ENCODE measurements at regions not wholly inside any gene's neighbourhood (a gene's known extent, or its start where the extent isn't known, plus 50 kb on each side); places are given as distances from the start of the nearest gene placed in this dataset.

DNA sequence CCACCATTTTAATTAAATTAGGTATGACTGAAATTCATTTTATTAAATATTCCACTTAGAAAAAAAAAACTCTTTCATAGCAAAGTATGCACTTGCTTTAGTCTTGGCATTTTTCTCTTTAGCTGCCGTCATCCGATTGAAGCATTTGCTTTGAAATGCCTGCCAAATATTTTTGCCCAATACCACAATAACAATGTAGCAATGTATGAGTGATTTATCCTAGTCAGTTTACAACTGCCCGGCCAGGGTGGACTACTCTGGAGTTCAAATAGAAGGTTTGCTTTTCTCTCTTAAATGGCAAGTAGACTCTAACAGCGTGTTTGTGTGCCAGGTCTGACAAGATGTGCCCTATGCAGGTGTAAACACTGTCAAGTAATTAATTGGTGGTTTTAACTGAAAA lies 675.3 kb upstream of the SGCG start:
- no peak overlapping the region for H3K4me3 Mint-ChIP-seq
- H3K9me3 ChIP-seq (ENCODE audit: control extremely low read depth in 1 of 3, control insufficient read depth in 2 of 3, insufficient read depth in 1 of 3, low read length in 2 of 3) = no peaks in the 10 kb centered on the region
- no peak overlapping the region for H3K4me2 ChIP-seq (replicated peaks; ENCODE audit: low read depth, low read length, poor library complexity, severe bottlenecking)
- no peaks in the 10 kb centered on the region for H3K4me1 ChIP-seq (ENCODE audit: control insufficient read depth in 2 of 2, insufficient read depth in 2 of 2, low read length in 2 of 2)
- H3K36me3 ChIP-seq (replicated peaks in 1 of 2; ENCODE audit: control extremely low read depth in 1 of 2, control insufficient read depth in 1 of 2, extremely low read depth in 1 of 2, insufficient read depth in 2 of 2, low read length in 1 of 2) = no peaks in the 10 kb centered on the region
- CTCF ChIA-PET = no interaction called here
- no peaks in the 10 kb centered on the region for H3K79me2 ChIP-seq (ENCODE audit: control insufficient read depth, insufficient read depth, low read length)
- H3K27ac ChIP-seq (ENCODE audit: low read length in 2 of 2) = no peak overlapping the region
- no peak overlapping the region for H2AFZ ChIP-seq (ENCODE audit: insufficient read depth, low read depth, low read length, poor library complexity, severe bottlenecking)
- TF ChIP-seq, protein P1, sequence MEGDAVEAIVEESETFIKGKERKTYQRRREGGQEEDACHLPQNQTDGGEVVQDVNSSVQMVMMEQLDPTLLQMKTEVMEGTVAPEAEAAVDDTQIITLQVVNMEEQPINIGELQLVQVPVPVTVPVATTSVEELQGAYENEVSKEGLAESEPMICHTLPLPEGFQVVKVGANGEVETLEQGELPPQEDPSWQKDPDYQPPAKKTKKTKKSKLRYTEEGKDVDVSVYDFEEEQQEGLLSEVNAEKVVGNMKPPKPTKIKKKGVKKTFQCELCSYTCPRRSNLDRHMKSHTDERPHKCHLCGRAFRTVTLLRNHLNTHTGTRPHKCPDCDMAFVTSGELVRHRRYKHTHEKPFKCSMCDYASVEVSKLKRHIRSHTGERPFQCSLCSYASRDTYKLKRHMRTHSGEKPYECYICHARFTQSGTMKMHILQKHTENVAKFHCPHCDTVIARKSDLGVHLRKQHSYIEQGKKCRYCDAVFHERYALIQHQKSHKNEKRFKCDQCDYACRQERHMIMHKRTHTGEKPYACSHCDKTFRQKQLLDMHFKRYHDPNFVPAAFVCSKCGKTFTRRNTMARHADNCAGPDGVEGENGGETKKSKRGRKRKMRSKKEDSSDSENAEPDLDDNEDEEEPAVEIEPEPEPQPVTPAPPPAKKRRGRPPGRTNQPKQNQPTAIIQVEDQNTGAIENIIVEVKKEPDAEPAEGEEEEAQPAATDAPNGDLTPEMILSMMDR (IDR thresholded peaks at IDR 0.05) = no peak
- TF ChIP-seq EZH2 (IDR thresholded peaks at IDR 0.05; ENCODE audit: borderline replicate concordance, insufficient read depth, low read depth, low read length, poor library complexity, severe bottlenecking) = no peak
- no peaks in the 10 kb centered on the region for H3K27me3 Mint-ChIP-seq
- no peaks in the 10 kb centered on the region for H4K20me1 ChIP-seq (ENCODE audit: control insufficient read depth, insufficient read depth, low read length, poor library complexity, severe bottlenecking)
- H3K9me3 Mint-ChIP-seq (ENCODE audit: insufficient read depth) = peaks cover 5% of the 10 kb centered on the region
- H3K27ac Mint-ChIP-seq = no peak overlapping the region
- no peak for ATAC-seq (ENCODE audit: low read depth)
- intact Hi-C loops (cut with micrococcal nuclease) = no loop called here
- H3K9ac ChIP-seq (ENCODE audit: low read length) = no peak overlapping the region
- H3K27me3 ChIP-seq (replicated peaks in 1 of 4; ENCODE audit: control extremely low read depth in 1 of 4, control insufficient read depth in 3 of 4, insufficient read depth in 4 of 4, low read length in 3 of 4) = no peaks in the 10 kb centered on the region
- H3K4me1 Mint-ChIP-seq = no peaks in the 10 kb centered on the region
- no peak overlapping the region for H3K4me3 ChIP-seq (ENCODE audit: control extremely low read depth in 1 of 5, extremely low read depth in 1 of 5, insufficient read depth in 1 of 5, low read depth in 2 of 5, low read length in 4 of 5)
- WGBS (ENCODE audit: insufficient coverage) = 100% methylated on average over 2 of the region's 4 CpGs
- POLR2A ChIA-PET = no interaction called here
- no peak for DNase-seq

DNA sequence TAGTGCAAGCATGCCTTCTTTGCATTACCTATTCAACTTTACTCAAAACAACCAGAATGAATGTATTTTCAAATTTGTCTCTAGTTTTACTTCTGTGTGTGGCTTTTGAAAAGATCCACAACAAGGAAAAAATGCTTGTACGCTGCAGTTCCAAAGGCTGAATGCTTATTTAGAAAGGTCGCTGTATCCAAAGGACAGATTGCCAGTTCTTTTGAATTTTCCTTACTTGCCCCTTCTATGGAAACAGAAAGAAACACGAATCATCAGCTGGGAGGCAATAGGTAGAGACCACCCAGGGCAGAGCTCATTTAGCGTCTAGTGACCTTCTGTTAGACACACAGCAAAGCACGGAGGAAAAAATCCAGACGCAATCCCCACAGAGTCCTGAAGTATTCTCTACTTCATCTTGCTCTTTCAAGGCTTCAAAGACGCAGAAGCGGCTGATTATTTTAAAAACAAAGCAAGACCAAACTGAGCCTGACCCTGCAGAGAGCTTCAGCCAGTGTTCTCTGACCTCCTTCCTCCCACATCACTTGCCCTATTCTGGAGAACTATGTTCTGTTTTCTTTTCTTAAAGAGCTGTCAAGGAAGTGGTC lies 674.6 kb upstream of the SGCG start:
- POLR2A ChIA-PET = no interaction called here
- CTCF ChIA-PET = no interaction called here
- Histone ChIP-seq H3K27me3 (replicated peaks in 1 of 4; ENCODE audit: control extremely low read depth in 1 of 4, control insufficient read depth in 3 of 4, insufficient read depth in 4 of 4, low read length in 3 of 4) (no peaks in the 10 kb centered on the region), H3K79me2 (ENCODE audit: control insufficient read depth, insufficient read depth, low read length) (no peaks in the 10 kb centered on the region), H3K4me2 (replicated peaks; ENCODE audit: low read depth, low read length, poor library complexity, severe bottlenecking) (no peak overlapping the region), H2AFZ (ENCODE audit: insufficient read depth, low read depth, low read length, poor library complexity, severe bottlenecking) (no peak overlapping the region), H3K4me1 (ENCODE audit: control insufficient read depth in 2 of 2, insufficient read depth in 2 of 2, low read length in 2 of 2) (no peaks in the 10 kb centered on the region), H3K9me3 (ENCODE audit: control extremely low read depth in 1 of 3, control insufficient read depth in 2 of 3, insufficient read depth in 1 of 3, low read length in 2 of 3) (no peaks in the 10 kb centered on the region), H3K9ac (ENCODE audit: low read length) (no peak overlapping the region), H3K4me3 (ENCODE audit: control extremely low read depth in 1 of 5, extremely low read depth in 1 of 5, insufficient read depth in 1 of 5, low read depth in 2 of 5, low read length in 4 of 5) (no peak overlapping the region), H3K27ac (ENCODE audit: low read length in 2 of 2) (no peak overlapping the region), H4K20me1 (ENCODE audit: control insufficient read depth, insufficient read depth, low read length, poor library complexity, severe bottlenecking) (no peaks in the 10 kb centered on the region), H3K36me3 (replicated peaks in 1 of 2; ENCODE audit: control extremely low read depth in 1 of 2, control insufficient read depth in 1 of 2, extremely low read depth in 1 of 2, insufficient read depth in 2 of 2, low read length in 1 of 2) (no peaks in the 10 kb centered on the region)
- TF ChIP-seq, protein P1 (IDR thresholded peaks at IDR 0.05) = no peak
- no peak for TF ChIP-seq EZH2 (IDR thresholded peaks at IDR 0.05; ENCODE audit: borderline replicate concordance, insufficient read depth, low read depth, low read length, poor library complexity, severe bottlenecking)
- no peaks in the 10 kb centered on the region for H3K27me3 Mint-ChIP-seq
- H3K4me3 Mint-ChIP-seq = no peak overlapping the region
- no peaks in the 10 kb centered on the region for H3K4me1 Mint-ChIP-seq
- H3K9me3 Mint-ChIP-seq (ENCODE audit: insufficient read depth) = peaks cover 5% of the 10 kb centered on the region
- 80% methylated on average over 8 of the region's 8 CpGs for WGBS (ENCODE audit: insufficient coverage)
- intact Hi-C loops (cut with micrococcal nuclease) = no loop called here
- DNase-seq (no peak), ATAC-seq (ENCODE audit: low read depth) (no peak)
- no peak overlapping the region for H3K27ac Mint-ChIP-seq

All from B cell (primary cell).